Ishikawa (cell line): ENCODE measurements at regions not wholly inside any gene's neighbourhood (a gene's known extent, or its start where the extent isn't known, plus 50 kb on each side); places are given as distances from the start of the nearest gene placed in this dataset.

Experiments used
- CEBPB ChIP-seq: IDR thresholded peaks from 2 replicates; pipeline ENCODE4 v1.6.1; 2012
- CREB1 ChIP-seq: IDR thresholded peaks from 2 replicates; pipeline ENCODE4 v1.6.1; 2012; ENCODE audit warnings: low read depth
- EGR1 ChIP-seq: IDR thresholded peaks from 2 replicates; pipeline ENCODE4 v1.6.1; 2012
- EP300 ChIP-seq: IDR thresholded peaks from 2 replicates; pipeline ENCODE4 v1.6.1; 2012; ENCODE audit warnings: borderline replicate concordance
- FOXM1 ChIP-seq: IDR thresholded peaks from 2 replicates; pipeline ENCODE4 v1.6.1; 2012; ENCODE audit warnings: low read depth, borderline replicate concordance
- MAX ChIP-seq: IDR thresholded peaks from 2 replicates; pipeline ENCODE4 v1.6.1; 2012
- NFIC ChIP-seq: IDR thresholded peaks from 2 replicates; pipeline ENCODE4 v1.6.1; 2012
- RAD21 ChIP-seq: IDR thresholded peaks from 2 replicates; pipeline ENCODE4 v1.6.1; 2012; ENCODE audit warnings: low read depth
- REST ChIP-seq: IDR thresholded peaks from 2 replicates; pipeline ENCODE4 v1.6.1; 2012; ENCODE audit warnings: low read depth, mild to moderate bottlenecking
- TAF1 ChIP-seq: IDR thresholded peaks from 2 replicates; pipeline ENCODE4 v1.6.1; 2012; ENCODE audit warnings: low read depth, mild to moderate bottlenecking
- TCF12 ChIP-seq: IDR thresholded peaks from 2 replicates; pipeline ENCODE4 v1.6.1; 2012; ENCODE audit warnings: low read depth
- TEAD4 ChIP-seq: IDR thresholded peaks from 2 replicates; pipeline ENCODE4 v1.6.1; 2012
- USF1 ChIP-seq: IDR thresholded peaks from 2 replicates; pipeline ENCODE4 v1.6.1; 2012
- YY1 ChIP-seq: IDR thresholded peaks from 2 replicates; pipeline ENCODE4 v1.6.1; 2012; ENCODE audit warnings: low read depth
- ZBTB7A ChIP-seq: IDR thresholded peaks from 2 replicates; pipeline ENCODE4 v1.6.1; 2012; ENCODE audit warnings: low read depth

GRCh38 chr22:48841881-48842582 lies 985.6 kb downstream of the BRD1 start:
- no peak for TF ChIP-seq EP300
- no peak for TF ChIP-seq ZBTB7A

- TF ChIP-seq MAX (no peak), CEBPB (no peak), CREB1 (no peak), TEAD4 (no peak), FOXM1 (no peak), REST (no peak), RAD21 (no peak), USF1 (no peak), YY1 (no peak), TAF1 (no peak), EP300 (no peak), NFIC (no peak), ZBTB7A (no peak), EGR1 (no peak), TCF12 (no peak)
Measured at GRCh38 chr22:48840112-48840949, 987.3 kb downstream of the BRD1 start.

- TF ChIP-seq ZBTB7A (no peak), CREB1 (no peak), TEAD4 (no peak), FOXM1 (no peak)
Measured at GRCh38 chr22:48838846-48839730, 988.6 kb downstream of the BRD1 start.

- TF ChIP-seq RAD21 (no peak), YY1 (no peak), CREB1 (no peak)
Measured at GRCh38 chr22:48838376-48838775, 989.3 kb downstream of the BRD1 start.

- TF ChIP-seq CREB1 (no peak), NFIC (no peak), TEAD4 (no peak), USF1 (no peak), REST (no peak), CEBPB (no peak), TCF12 (no peak), FOXM1 (no peak), TAF1 (no peak), ZBTB7A (no peak), MAX (no peak), YY1 (no peak), EP300 (no peak), EGR1 (no peak), RAD21 (no peak)
Measured at GRCh38 chr22:48837341-48837935, 990.2 kb downstream of the BRD1 start.
